Stomach (tissue), 4 donors: ENCODE measurements at regions not wholly inside any gene's neighbourhood (a gene's known extent, or its start where the extent isn't known, plus 50 kb on each side); places are given as distances from the start of the nearest gene placed in this dataset.

Experiments
- POLR2A ChIP-seq, 4 donors: fragments of 450-650 bp; IDR thresholded peaks; one replicate each; pipeline ENCODE4 v1.6.1; 2016; ENCODE audit warnings: antibody characterized with exemption in 4 of 4, control low read depth in 2 of 4, mild to moderate bottlenecking in 1 of 4, moderate library complexity in 1 of 4
- POLR2AphosphoS5 ChIP-seq, 3 donors: sonication (generic); formaldehyde crosslinking; IDR thresholded peaks; one replicate each; pipeline ENCODE4 v1.6.1; 2016; ENCODE audit warnings: antibody characterized with exemption in 3 of 3

- no peak for TF ChIP-seq POLR2AphosphoS5 (IDR thresholded peaks at IDR 0.05)
- no peak for TF ChIP-seq POLR2A (IDR thresholded peaks at IDR 0.05)
These were observed 129.3 kb upstream of the SSTR1 start for GRCh38 chr14:38078393-38078792.
